Medulla oblongata (tissue), 1 donor: ENCODE measurements at regions not wholly inside any gene's neighbourhood (a gene's known extent, or its start where the extent isn't known, plus 50 kb on each side); places are given as distances from the start of the nearest gene placed in this dataset.

Experiments used
- DNase-seq: peaks from one replicate; pipeline ENCODE4 v3.0.0-alpha.2; 2015; ENCODE audit errors: extremely low spot score

DNA sequence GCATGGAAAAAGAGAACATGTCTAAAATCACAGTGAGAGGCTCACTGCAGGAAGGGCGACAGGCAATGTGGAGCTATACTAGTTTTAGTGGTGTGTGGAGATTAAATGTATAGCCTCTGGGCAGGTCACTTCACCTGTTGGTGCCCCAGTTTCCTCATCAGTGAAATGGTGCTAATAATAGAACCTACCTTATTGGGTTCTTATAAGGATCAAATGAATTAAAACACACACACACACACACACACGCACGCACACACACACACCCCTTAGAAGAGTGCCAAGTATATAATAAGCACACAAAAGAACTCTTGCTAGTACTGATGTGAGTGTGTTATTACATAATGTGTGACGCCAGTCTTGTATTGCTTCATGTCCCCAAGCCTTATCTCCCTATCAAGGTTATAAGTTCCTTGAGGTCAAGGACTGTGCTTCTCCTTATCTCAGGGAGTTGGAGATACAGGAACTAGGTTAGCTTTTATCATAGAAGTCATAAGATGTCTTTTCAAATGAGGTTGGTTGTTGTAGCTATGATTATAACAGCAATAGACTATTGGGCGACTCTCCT, 98.0 kb upstream of the CXCR4 start:
- DNase-seq, result no peak

GRCh38 chr2:136215449-136215848, 97.5 kb upstream of the CXCR4 start:
- no peak for DNase-seq

GRCh38 chr2:136214307-136215200, 96.6 kb upstream of the CXCR4 start:
- DNase-seq, result peak; percentile 17

DNA sequence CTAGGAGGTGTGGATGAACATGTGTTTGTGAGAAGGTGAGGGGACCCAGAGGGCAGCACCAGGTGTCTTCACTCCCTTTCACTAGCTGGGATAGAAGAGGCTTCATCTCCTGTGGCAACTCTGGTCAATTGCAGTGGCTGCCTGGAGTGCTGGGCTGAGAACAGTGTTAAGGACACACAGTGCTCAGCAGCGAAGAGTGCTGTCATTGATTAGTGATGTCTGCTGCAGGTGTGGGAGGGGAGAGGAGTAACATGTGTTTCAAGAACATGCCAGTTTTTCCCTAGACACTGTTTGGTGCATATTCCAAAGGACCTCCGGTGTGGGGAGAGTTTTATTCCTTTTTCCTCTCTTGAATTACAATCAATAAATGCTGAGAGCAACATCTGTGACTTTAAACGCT, 95.9 kb upstream of the CXCR4 start:
- DNase-seq, result no peak

DNA sequence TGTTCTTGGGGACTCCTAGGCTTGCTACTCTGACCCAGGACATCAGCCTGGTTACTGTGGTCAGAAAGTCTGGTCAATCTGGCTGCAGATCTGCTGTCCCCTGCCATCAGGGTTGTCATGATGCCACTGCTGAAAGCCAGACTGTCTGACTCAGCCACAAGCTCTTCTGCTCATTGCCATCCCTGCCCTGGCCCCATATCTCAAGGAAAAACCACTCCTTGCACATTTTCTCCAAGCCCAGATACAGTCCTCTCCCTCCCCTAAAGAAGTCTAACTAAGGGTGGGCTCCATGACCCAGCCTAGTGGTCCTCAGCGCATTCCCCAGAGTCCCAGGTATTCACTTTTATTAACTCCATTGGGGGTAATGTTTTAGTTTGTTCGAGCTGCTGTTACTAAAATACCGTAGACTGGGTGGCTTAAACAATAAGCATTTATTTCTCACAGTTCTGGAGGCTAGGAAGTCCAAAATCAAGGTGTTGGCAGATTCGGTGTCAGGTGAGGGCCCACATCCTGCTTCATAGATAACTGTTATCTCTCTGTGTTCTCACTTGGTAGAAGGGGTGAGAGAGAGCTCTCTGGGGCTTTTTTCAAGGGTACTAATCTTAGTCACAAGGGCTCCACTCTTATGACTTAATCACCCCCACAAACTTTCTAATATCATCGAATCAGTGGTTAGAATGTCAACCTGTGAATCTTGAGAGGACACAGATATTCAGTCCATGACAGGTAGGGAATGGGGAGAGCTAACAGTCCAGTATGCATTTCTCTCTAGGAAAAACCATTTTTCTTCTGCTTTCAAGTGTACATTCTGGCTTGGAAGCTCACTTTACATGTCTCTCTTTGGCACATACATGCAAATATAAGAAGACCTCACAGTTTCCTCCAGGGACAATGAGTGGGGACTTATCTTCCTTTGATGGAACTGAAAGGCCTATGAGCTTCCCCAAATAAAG, 94.8 kb upstream of the CXCR4 start:
- no peak for DNase-seq

- no peak for DNase-seq
Measured at GRCh38 chr2:136211701-136212100, 93.8 kb upstream of the CXCR4 start.

GRCh38 chr2:136210822-136211221, 92.9 kb upstream of the CXCR4 start:
- no peak for DNase-seq

GRCh38 chr2:136210455-136210805, 92.5 kb upstream of the CXCR4 start:
- peak; percentile 30 for DNase-seq

- DNase-seq, result no peak
Measured at GRCh38 chr2:136209561-136210454, 91.9 kb upstream of the CXCR4 start.

DNA sequence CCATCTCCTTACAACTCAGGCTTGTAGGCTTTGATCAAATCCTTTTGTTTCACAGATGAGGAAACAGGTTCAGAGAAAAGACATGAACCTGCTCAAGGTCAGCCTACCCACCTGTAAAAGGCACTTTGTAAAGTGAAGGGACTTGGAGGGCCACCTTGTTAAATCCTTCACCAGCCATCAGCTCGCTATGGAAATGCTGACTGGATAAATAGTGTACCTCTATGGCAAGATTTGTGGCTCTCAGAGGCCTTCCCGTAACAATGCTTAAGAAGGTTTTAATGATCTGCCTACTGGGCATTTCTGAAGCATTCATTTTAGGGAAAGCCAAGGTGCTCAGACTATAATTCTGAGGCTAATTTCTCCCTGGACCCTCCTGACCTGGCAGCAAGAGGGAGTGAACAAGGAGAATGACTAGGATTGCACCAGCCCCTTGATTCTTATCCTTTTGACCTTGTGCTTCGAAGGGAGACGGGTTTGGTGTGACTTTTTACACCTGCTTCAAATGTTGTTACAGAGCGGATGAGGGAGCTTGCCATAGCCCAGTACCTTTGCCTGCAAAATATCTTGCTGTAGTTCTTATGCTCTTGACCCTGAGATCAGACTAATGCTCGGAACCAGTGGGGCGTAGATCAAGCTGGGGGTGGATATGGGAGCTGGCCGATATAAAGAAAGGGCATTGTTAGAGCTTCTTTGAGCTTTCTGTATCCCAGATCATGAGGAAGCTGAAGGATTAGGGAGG, 90.9 kb upstream of the CXCR4 start:
- no peak for DNase-seq

- DNase-seq, result no peak
Measured at GRCh38 chr2:136207665-136208064, 89.7 kb upstream of the CXCR4 start.

- peak; percentile 56 for DNase-seq
Measured at GRCh38 chr2:136207030-136207623, 89.2 kb upstream of the CXCR4 start.

GRCh38 chr2:136206613-136207012, 88.7 kb upstream of the CXCR4 start:
- DNase-seq, result no peak

DNA sequence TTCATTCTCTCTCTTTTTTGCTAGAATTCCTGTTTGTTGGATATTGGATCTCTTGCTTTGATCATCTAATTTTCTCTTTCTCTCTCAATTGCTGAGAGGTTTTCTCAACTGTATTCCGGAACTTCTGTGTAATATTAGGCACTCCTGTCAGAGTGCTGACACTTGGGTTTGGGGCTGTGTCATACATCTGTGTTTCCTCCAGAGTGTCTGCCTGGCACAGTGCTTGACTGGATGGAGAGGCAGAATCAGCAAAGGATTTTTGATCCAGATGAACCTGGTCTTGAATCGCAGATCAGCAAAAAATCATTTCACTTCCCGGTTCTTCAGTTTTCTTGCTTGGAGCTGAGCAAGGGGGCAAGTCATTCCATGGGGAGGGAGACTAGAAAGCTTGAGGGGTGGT, 87.7 kb upstream of the CXCR4 start:
- DNase-seq, result peak; percentile 29

DNA sequence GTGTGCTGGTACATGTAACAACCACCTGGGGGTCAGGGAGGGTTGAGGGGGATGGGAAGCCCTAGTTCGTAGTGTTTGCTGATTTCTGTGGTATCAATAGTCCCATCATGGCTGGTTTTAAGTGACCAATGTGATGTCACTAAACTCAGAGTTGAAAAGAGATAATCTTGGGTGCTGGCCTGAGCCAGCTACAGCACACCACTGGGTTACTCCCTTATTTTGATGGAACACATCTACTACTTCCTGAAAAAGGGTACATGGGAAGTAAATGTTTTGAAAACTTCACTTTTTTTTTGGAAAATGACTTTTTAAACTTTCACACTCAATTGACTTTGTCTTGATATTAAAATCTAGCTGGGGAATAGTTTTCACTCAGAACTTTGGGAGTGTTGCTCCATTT, 87.0 kb upstream of the CXCR4 start:
- no peak for DNase-seq

GRCh38 chr2:136195226-136195625, 77.3 kb upstream of the CXCR4 start:
- no peak for DNase-seq

- DNase-seq, result no peak
Measured at GRCh38 chr2:136191041-136191440, 73.1 kb upstream of the CXCR4 start.

DNA sequence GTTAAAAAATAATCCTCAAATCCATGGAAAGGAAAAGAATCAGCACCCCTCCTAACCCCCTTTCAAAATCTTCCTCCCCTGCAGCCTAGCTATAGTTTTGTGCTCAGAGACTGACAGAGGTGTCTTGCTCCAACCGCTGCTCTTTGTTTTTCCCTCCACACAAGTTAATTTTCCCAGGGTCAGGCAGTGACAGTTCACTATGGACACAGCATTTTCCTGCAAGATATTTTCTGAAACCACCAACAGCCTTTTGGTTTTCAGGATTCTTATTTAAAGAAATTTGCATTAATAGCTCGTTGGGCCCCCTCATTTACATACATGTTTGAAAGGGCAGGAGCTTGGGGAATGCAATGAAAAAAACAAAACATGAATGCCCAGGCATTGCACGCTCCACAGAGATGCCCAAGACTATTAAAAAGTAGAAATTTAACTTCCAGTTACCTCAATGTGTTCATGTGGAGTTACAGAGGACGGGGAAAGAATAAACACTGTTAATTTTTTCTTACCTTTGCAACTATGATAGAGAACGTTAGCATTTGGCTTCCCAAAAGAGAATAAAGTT, 71.4 kb upstream of the CXCR4 start:
- no peak for DNase-seq

GRCh38 chr2:136188086-136188485, 70.1 kb upstream of the CXCR4 start:
- no peak for DNase-seq
